GM19240 (cell line): ENCODE measurements at regions not wholly inside any gene's neighbourhood (a gene's known extent, or its start where the extent isn't known, plus 50 kb on each side); places are given as distances from the start of the nearest gene placed in this dataset.

ENCODE experiments used
- DNase-seq: peaks from one replicate; pipeline ENCODE4 v3.0.0; 2011; ENCODE audit warnings: low spot score; ENCODE audit not compliant: insufficient read length

- no peak for DNase-seq
These were observed 269.4 kb downstream of the TCF7L2 start for GRCh38 chr10:113219446-113219845.

GRCh38 chr10:113221756-113222168 lies 271.7 kb downstream of the TCF7L2 start:
- DNase-seq, result no peak

- DNase-seq, result no peak
These were observed 272.2 kb downstream of the TCF7L2 start for GRCh38 chr10:113222207-113222606.

DNA sequence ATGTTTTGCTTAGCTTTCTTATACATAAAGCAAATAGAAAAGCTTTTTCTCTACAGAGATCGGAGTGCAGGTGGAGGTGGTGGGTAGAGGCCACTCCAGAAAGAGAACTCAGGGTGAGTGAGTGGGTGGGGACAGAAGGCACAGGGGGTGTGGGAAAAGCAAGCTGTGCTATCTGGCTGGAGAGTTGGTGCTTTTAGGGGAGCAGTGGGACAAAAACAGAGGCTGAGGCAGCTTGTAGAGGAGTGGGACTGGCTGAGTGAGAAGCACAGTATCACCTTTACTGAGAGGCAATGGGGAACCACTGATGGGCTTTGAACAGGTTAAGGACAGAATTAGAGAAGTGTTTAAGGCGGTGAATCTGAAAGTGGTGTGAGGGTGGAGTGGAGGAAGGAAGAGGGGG lies 275.3 kb downstream of the TCF7L2 start:
- DNase-seq, result no peak

DNA sequence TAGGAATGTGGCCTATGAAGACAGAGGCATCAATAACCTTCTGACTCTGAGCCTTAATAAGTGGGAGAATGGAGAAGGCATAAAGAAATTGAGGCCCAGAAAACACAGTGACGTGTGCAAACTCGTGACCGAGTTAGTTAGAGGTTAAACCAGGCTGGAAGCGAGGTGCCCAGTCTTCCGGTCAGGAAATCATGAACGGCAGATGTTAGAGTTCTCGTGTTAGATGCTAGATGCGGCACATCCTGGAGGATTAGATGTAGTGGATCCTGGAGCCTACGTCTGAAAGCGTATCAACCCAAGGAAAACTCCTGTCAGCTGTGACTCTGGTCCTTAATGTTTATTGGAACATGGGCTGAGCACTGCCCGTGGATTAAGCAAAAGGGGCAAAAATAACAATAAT lies 275.9 kb downstream of the TCF7L2 start:
- DNase-seq, result no peak

GRCh38 chr10:113226399-113226798 lies 276.4 kb downstream of the TCF7L2 start:
- no peak for DNase-seq

- no peak for DNase-seq
These were observed 276.9 kb downstream of the TCF7L2 start for GRCh38 chr10:113226831-113227445.

GRCh38 chr10:113228530-113228929 lies 278.5 kb downstream of the TCF7L2 start:
- DNase-seq, result no peak

DNA sequence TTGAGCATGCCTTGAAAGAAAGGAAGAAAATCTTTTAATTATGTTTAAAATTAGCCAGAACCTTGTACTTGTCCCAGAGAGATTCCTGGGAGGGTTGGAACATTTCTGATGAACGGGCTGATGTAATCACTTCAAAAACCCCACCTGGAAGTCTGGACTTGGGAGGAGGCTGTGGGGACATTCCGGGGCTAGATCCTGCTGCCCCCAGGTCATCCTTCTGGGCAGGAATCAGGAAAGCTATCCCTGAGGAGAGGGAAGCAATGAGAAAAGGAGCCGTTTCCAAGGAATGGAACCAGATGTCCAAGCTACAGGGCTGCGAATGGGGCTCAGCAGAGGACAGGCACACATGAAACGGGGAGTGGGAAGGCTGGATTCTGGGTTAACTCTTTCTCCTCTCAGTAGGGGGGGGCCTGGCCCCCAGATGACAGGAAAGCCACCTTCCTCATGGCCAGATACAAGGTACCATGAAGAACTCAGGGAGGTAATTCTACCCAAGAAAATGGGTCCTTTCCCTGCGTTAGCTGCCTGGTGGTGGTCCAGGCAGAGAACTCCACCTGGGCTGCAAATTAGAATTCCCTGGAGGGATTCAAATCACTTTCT lies 280.1 kb downstream of the TCF7L2 start:
- DNase-seq, result no peak

DNA sequence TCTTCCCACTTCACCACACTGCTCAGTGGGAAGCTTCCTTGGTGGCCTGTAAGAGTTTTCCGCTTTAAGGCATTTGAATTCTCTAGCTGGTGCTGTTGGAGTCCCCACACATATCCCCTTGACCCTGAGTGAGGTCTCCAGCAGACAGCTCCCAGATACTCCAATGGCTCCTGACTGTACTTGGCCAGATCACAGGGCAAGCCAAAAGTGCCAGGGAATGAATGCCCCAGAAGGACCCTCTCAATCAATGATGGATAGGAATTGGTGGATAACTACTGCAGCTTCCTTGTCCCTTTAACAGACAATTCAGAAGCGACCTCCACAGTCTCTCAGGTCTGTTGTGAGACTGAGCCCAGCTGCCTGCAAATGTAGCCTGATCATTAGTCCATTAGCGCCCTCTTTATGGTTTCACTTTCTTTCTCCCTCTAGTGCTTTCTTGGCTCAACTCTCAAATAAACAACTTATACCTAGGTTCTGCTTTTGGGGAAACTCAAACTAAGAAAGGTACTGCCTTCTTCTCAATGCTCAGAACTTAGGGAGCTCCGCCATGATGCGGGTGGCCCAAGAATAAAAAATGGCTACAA lies 283.0 kb downstream of the TCF7L2 start:
- peak; percentile 11 for DNase-seq

DNA sequence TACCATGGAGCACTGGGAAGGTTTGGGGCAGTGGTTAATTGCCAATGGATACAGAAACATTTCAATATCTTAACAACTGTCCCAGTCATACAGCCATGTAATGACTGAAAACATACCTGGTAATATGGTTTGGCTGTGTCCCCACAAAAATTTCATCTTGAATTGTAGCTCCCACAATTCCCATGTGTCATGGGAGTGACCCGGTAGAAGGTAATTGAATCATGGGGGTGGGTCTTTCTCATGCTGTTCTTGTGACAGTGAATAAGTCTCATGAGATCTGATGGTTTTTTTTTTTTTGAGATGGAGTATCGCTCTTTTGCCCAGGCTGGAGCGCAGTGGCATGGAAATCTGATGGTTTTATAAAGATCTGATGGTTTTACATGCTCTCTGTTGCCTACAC lies 284.4 kb downstream of the TCF7L2 start:
- no peak for DNase-seq

GRCh38 chr10:113235508-113235907 lies 285.5 kb downstream of the TCF7L2 start:
- DNase-seq, result no peak

GRCh38 chr10:113236998-113237397 lies 287.0 kb downstream of the TCF7L2 start:
- DNase-seq, result no peak

- no peak for DNase-seq
These were observed 289.7 kb downstream of the TCF7L2 start for GRCh38 chr10:113239566-113240350.

DNA sequence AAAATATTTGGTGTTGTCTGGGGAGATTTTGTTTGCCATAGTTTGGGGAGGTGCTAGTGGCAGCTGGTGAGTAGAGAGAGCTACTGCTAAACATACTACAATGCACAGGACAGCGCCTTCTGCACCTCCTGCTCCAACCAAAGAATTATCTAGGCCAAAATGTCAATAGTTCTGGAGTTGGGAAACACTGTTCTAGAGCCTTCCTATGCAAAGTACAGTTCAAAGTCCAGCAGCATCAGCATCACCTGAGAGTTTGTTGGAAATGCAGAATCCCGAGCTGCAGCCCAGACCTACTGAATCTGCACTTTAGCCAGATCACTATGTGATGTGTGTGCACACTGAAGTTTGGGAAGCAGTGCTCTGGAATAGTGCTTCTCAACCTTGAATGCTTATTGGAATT lies 290.7 kb downstream of the TCF7L2 start:
- DNase-seq, result no peak

DNA sequence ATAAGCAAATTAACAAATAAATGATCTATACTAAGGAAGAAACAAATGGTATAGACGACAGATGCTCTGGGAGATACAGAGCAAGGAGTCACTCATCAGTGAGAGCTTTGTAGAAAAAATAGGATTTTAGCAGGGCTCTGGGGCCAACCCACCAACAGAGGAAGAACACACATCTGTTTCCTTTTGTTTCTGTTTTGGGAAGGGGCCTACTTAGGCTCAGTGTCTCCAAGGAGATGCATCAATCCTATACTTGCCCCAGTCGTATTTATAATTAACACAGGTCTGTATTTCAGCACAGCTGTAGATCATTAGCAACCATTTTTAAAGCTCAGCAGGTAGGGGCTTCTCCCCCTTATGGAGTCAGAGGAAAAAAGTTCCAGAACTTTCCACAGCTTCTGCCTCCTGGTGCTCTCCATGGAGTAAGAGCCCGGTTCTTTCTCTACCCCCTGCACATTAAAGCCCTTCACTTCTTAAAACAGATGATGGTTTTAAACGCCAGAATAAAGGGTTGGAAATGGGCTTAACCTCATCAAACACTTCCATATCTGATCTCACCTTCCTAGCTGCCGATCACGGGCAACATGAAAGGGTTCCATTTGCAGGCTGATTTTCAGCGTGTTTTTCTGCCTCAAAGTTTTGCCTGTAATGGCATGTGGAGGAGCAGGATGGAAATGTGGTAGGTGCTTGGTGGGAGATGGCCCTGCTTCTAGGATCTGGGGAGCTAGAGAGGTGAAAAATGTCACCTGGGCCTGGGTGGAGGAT lies 291.7 kb downstream of the TCF7L2 start:
- DNase-seq, result no peak

- no peak for DNase-seq
These were observed 293.3 kb downstream of the TCF7L2 start for GRCh38 chr10:113243311-113243710.

DNA sequence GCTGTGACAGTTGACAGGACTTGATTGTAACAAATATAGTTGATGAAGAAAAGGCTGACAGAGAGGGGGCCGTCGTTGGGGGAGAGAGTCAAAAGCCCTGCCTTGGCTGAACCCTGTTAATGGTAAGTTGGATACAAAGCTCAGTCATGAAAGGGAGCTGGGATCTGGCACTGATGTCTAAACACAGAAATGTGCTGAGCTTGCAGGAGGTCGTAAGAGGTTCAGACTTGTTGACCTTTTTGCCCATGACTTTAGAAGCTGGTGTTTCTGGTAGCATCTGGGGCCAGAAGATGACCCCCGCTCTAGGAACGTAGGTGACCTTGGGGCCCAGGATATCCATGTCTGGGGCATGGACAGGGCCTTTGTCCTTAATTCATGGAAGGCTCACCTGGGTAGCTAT lies 294.7 kb downstream of the TCF7L2 start:
- no peak for DNase-seq

- no peak for DNase-seq
These were observed 295.2 kb downstream of the TCF7L2 start for GRCh38 chr10:113245286-113245685.

- no peak for DNase-seq
These were observed 297.0 kb downstream of the TCF7L2 start for GRCh38 chr10:113247050-113247449.
